ENCODE measurements at regions not wholly inside any gene's neighbourhood (a gene's known extent, or its start where the extent isn't known, plus 50 kb on each side); places are given as distances from the start of the nearest gene placed in this dataset.
"Not testable (repeated sequence)": the region's sequence is repeated elsewhere in the genome, so short reads cannot be mapped to it uniquely, and the experiment has no call there.

DNA sequence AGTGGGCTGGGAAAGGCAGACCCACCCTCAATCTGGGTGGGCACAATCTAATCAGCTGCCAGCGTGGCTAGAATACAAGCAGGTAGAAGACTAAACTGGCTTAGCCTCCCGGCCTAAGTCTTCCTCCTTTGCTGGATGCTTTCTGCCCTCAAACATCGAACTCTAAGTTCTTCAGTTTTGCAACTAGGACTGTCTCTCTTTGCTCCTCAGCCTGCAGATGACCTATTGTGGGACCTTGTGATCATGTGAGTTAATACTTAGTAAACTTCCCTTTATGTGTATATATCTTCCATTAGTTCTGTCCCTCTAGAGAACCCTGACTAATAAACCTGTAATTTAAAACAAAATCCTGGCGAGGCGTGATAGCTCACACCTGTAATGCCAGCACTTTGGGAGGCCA is 51.8 kb upstream of the SLC39A8 start:
- DNase-seq: not testable (repeated sequence)

DNA sequence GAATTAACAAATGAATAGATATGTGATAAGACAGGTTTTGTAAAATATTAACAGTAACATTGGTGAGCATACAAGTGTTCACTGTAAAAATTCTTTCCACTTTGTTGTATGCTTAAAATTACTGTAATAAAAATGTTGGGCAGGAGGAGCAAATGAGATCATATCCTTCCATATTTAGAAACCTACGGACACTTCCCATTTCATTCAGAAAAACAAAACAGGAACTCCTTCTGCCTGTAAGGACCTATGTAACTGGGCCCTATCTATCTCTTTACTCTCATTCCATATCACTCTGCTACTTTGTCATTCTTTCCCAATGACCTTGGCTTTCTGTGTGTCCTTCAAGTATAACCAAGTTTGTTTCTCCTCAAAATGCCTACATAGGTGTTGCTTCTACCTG is 53.7 kb upstream of the SLC39A8 start:
- DNase-seq: no peak

DNA sequence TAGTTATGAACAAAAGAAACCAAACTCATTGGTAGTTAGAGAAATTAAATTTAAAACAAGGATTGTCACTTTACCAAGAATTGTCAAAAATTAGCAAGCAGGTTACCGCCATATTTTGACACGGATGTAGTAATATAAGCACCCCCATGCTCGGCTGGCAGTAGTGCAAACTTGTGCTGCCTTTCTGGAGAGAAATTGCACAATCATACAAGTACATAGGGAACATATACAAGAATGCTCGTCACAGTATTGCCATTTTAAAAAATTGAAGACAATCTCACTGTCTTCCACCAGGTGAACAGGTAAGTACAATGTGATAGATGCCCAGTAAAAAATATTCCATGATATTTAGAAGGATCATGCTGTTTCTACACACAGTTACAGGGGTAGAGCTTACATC is 55.6 kb upstream of the SLC39A8 start:
- no peak for DNase-seq

DNA sequence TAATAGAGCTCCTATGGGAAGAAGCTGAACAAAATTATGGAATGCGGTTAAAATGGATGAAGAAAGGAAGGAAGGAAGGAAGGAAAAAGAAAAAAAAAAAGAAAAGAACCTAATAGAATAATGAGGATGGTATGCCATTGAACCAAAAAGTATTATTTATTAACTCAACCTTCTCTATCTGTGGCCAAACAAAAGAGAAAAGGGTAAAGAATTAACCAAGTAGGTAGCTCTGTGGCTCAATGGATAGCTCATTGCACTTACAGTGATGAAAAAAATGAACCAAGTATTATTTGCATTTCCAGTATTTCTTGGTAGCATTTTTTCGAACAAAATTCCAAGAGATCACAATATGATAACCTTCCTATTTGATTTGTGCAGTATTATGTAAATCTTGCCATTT is 56.9 kb upstream of the SLC39A8 start:
- DNase-seq: no peak

DNA sequence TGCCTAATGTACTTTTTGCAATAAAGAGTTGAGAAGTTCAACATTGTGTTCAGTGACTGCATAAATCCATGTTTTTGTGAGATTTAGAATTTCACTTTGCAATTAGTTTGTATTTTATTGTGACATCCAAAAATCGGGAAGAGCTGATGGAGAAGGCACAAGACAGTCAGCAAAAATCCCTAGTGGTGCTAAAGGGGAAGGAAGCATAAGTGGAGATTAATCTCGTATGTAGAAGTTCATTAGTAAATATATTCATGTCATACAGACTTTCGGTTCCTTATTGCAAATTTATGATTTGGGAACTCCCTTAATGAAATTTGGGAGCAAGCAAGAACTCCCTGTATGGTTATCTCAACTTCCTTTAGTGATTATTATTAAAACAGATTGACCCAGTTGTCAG is 57.8 kb upstream of the SLC39A8 start:
- no peak for DNase-seq

DNA sequence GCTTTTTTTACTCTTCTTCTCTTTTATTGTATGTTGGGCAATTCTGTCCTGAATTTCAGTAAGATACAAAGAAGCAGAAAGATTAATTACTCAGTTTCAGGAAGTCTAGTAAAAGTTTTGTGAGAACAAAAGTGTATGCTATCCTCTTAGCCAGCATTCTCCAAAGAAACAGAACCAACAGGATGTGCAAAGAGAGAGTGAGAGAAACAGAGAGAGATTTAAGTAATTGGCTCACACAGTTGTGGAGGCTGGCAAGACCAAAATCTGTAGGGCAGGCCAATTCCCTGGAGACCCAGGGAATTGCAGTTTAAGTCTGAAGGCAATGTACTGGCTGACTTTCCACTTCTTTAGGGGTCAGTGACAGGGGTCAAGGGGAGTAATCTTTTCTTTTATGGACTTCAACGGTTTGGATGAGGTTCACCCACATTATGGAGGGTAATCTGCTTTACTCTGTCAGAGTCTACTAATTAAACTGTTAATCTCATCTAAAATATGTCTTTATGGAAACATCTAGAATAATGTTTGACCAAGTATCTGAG is 59.2 kb upstream of the SLC39A8 start:
- DNase-seq: no peak

DNA sequence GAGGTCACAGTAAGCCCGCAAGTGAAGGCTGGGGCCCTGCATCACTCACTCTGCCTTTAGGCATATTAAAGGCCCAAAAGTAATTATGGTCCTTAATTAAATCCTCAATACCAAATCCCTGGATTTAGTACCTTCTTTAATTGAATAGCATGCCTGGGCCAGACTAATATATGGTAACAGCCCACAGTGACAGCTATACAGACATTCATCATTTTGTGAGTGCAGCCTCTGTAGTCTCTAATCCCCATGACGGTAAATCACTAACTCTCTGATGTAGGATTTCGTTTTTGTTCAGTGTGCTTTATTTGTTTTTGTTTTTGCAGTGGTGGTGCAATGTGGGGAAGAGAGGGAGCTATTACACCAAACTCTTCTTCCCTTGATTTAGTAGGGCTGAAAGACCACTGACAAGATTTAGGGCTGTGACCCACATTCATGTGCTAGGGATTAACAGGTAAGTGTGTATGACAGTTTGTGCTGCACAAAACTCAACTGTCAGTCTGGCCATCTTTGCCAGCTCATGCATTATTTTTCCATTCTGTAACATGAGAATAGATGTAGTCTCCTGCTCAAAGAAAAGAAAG is 60.6 kb upstream of the SLC39A8 start:
- no peak for DNase-seq

DNA sequence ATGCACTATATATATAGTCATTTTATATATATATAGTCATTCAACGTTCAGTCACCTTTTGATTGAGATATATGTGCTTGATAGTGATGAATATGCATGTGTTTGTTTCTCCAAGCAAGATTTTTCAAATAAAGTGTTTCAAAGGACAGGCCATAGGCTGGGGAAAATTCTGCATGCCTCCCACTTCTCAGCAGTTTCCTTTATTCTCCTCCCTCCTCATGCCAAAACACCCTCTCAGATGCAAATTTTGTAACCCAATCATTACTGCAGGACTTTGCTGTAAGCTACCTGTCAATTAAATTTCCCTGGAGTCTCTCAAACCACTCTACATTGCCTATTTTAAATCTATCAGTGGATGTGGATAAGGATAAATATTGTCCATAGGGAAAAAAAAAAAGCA is 65.6 kb upstream of the SLC39A8 start:
- DNase-seq: not testable (repeated sequence)

DNA sequence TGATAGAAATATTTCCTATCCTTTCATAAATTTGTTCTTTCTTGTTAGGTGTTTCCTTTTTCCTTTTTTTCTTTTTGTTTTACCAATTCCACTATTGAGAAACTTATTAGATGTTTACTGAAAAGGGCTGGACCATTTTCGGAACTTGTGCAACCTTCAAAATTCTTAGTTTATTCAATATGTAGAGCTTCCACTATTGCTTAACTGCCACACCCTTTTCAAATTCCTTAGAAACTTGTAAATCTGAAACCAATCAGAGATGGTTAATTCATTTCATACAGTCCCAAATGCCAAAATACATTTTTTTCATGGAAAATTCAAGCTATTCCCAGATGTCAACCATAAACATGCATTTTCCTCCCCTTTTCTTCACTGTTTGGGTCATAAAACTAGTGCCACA is 66.1 kb upstream of the SLC39A8 start:
- no peak for DNase-seq

DNA sequence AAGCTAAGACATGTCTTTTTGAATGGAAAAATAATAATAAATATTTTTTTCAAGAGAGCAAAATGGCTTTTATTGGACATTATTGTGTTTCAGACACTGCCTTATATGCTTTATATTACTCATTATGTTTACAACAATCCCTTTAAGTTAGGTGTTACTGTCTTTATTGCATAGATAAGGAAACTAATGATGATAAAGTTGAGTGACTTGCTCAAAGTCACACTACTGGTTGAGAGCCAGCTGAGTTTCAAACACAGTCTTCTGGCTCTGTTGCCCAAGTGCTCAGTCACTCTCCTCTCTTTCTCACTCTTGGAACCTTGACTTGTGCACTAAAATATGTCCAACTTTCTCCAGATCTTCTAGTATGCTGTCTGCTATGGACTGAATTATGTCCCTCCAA is 71.5 kb upstream of the SLC39A8 start:
- DNase-seq: no peak

DNA sequence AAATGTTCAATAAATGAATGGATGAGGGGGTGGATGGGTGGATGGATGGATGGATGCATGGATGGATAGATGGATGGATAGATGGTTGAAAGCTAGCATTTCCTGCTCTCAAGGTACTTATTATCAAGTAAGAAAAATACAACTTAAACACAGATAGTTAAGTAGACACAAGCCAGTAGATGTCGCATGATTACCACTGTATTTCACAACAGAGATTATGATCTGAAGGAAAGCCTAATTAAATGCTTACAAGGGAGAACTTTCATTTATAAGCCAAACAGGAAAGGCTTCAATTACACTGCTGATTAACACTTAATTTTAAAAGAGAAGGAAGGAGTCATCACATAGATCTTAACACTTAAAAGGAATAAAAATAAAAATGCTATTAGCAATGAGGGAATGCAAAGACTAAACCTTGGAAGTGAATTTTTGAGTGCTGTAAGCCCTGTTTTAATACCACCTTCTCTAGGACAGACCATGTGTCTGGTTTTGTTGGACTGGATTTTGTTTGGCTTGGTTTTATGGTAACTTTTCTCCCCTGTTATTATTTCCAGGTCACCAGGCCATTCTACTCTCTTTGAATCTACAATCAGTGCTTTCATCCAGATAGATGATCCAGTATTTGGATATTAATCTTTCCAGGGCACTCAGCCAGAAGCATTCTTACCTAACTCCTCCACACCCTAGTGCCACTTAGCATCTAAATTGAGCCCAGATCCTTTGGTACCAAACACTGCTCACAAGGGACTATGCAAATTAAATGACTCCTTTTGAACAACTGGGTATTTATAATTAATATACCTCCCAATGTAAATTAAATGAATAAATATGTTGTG is 75.5 kb upstream of the SLC39A8 start:
- DNase-seq: no peak

DNA sequence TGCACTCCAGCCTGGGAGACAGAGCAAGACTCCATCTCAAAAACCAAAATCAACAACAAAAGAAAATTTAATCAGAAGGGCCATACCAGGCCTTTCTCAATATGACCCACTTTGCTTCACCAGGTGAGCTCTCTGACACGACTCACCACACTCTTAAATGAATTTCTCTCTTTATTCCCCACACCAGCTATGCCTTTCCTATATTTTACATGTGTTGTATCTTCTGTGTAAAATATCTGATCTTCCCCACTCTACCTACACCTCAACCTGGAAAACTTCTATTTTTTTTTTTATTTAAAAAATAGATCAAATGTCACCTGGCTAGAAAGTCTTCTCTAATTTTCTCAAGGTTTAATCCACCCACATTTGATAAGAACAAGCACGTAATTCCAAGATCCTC is 77.6 kb upstream of the SLC39A8 start:
- no peak for DNase-seq

DNA sequence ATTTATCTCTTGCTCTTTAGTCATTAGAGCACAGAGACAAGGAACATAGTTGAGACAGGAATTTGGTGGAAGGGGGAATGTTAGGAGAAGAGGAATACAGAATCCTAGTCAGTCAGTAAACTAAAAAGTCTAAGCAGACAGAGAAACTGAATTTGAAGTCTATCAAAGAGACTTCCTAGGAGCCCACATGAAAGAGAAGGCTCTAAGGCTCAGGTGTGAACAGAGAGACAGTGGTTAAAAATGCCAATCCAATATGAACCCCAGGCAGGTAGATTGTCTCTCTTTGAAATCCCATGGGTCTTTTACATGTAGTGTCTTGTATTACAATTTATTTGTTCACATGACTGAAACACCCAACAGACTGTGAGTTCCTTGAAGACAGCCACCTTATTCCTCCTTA is 77.8 kb upstream of the NFKB1 start:
- DNase-seq: no peak

DNA sequence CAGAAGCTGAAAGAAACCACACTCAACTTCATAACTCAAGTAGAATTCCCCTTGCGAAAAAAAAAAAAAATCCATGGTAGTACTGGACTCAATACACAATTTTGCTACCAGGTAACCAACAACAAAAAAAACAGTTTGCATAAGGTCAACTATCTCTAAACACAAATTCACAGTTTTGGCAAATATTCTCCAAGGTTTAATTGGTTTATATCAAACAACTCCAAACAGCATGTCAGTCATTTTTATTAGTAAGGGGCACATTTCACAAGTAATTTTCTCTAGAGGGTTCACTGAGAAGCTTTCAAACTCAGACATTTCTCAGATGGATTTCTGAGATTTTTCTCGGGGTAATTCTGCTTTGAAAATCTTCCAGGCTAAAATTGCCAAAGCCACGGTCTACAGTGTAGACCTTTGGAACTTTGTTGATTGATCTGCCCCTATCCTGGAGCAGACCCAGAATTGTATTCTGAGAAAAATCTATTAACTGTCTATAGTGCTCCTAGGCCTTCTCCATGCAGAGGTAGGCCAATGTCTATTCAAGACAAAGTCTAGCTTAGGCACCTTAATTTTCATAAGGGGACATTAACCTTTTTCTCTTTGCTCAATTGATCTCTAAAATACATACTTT is 73.7 kb upstream of the NFKB1 start:
- DNase-seq: no peak

DNA sequence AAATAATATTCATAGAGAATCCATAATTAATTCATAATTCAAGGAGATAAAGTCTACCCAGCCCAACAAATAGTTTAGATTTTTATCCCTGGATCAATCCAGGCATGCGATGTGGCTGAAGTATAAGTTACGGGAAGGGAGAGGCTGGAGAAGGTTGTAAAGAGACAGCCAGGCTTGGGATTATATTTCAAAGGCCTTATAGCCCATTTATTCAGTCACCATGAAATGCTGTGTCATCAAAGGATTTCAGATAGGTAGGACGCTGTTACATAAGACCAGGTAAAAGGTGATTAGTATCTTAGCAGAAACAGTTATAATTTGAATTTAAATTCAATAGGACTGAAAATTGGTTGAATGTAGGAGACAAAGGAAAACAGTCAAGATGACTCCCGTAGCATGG is 73.0 kb upstream of the NFKB1 start:
- DNase-seq: no peak

DNA sequence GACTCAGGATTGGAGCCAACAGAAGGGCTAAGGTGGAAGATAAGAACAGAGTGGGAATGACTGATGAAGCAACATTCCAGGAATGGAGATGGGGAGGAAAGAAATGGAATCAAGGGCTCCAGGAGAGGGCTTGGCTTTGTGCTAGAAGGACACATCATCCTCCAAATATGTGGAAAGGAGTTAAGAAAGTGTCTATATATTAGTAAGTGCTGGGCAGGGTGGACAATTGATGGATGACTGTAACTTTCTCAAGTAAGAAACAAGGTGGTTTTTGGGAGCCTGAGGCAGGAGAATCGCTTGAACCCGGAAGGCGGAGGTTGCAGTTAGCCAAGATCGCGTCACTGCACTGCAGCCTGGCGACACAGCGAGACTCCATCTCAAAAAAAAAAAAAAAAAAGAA is 71.6 kb upstream of the NFKB1 start:
- DNase-seq: no peak

DNA sequence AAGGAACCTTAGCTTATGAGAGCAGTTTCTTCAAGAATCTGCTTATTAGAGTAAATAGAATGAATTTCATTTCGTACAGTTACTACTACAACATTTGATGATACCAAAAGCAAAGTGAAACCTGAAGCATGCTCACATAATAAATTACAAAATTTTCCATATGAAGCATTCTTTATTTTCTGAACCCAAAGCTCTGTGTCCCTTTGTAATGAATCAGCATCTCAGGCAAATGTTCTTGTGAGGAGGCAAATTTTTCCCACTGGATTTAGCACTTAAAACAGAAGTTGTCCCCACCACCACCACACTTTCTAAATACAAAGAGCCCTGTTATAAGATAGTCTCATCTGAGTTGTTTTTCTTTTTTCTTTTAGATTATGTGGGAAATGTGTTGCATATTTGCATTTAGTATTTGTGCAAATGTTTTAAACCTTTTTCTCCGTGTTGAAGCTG is 70.7 kb upstream of the NFKB1 start:
- peak; percentile 19 for DNase-seq

DNA sequence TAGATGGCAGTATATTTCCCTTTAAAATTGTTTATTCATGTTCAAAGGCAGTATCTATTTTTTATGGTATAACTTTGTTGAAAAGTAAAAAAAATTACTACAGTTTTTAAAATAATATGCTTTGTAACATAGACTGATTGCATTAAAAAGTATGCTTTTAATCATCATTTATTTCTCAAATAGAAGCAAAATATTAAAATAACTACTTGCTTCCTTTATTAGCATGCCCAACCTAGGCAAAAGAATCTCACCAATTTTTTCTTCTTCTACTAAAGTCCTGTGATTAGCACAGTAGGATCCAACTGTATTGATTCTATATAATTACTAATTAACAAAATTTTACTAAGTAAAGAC is 69.6 kb upstream of the NFKB1 start:
- DNase-seq: no peak

DNA sequence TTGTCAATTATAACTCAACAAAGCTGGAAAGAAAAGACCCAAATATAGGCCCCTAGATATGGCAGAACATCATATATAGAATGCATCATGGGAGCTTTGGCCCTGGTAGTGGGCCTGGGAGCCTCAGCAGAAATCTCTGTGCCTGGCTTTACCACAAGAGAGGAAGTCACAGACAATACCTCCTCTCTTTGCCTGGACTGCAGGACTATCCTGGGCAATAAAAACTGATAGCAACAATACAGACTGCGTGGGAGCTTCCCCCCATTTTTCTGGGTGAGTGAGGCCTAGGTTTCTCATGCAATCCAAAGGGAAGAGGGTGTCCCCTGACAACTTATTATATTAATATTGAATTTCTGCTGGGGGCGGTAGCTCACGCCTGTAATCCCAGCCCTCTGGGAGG is 64.0 kb upstream of the NFKB1 start:
- no peak for DNase-seq

DNA sequence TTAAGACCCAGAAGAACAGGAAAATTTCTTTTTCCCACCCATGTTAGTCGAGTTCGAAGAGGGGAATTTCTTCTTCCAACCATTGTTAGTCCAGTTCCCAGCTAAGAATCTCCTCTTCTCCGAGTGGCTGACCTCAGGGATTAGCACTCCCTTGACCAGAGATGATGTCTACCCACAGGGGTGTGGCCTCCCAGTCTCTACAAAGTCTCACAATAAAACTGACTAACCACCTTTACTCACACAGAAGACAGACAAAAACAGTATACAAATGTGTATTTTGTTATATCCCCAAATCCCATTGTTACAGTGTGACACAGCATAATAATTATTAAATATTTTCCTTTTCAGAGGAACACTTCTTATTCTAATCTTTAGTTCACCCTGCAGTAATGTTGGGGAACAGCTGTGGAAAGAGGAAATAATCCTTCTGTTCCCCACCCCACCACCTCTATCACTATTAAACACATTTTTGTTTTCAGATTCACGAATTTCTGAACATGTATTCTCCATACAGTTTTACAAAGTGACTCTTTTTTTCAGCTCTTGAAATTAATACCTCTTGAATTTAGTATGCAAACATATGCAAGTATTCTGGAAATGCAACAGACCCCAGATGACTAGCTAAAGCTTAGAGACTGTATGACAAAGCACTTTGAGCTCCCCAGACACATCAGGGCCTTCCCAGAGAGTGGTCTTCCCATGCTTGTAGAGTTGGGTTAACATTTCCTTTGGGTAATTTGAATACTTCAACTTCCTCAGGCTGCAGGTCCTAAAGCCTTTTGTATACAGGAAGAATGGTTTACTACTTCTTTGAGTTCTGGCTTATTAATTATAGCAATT is 62.5 kb upstream of the NFKB1 start:
- DNase-seq: no peak

DNA sequence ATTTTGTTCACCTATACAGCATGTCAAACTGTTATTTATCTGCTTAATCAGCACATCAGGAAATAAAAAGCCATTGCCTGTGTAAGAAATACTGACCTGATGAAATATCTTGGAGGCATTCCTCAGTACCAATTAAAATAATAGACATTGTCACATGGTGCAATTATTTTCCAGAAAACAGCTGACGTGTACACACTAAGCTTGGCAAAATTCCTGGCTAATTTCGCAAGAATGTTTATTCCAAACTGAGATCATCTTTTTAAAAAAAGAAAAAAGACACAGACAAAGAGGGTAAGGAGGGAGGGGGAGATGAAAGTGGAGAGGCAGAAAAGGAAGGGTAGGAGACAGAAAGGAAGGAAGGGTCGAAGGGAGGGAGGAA is 61.9 kb upstream of the NFKB1 start:
- DNase-seq: no peak

DNA sequence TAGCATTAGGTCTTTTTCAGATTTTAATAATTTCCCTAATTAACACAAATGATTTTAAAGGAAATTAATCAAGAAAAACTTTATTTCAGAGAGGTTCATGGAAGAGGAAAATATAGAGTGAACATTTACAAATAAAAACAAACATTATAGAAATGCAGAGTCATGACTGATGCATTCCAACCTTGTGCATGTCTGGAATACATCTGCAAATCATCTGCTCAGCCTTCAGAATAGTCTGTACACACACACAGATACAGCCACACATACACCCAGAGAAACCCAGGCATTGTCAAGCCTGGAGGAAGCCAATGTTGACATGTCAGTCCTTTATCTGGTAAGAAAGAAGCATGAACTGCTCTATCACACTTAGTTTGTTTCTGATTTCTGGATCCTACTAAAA is 61.3 kb upstream of the NFKB1 start:
- DNase-seq: no peak

DNA sequence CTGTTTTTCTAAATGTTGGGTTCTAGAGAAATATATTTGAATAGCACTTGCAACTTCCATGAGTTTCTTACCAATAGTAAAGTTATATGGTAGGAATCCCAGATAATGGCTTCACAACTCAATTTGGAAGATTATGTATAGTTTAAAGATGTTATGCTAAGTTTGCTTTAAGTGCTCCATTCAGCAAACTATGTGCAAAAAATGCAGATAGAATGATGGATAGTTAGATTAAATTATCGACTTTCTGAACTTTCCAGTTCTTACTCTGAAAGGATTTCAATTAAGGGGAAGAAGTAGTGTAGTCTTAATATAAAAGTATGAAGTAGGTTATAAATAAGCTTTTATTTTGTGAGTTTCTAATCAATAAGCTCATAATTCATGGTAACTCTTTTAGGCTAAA is 60.7 kb upstream of the NFKB1 start:
- DNase-seq: no peak
